Hepatocyte (in vitro differentiated cells): ENCODE measurements at regions not wholly inside any gene's neighbourhood (a gene's known extent, or its start where the extent isn't known, plus 50 kb on each side); places are given as distances from the start of the nearest gene placed in this dataset.

Experiments
- DNase-seq: peaks from one replicate; pipeline ENCODE4 v3.0.0-alpha.2; 2016; ENCODE audit warnings: low spot score
- H2AFZ ChIP-seq: fragments of 200-600 bp; sonication (generic); 2 replicates; pipeline ENCODE4 v1.6.0; 2016; ENCODE audit warnings: antibody characterized with exemption, mild to moderate bottlenecking
- H3K27ac ChIP-seq: fragments of 200-600 bp; sonication (generic); 2 replicates; pipeline ENCODE4 v1.5.1; 2016; ENCODE audit warnings: mild to moderate bottlenecking
- H3K27me3 ChIP-seq: fragments of 200-600 bp; sonication (generic); 2 replicates; pipeline ENCODE4 v1.6.1; 2016
- H3K36me3 ChIP-seq: fragments of 200-600 bp; sonication (generic); replicated peaks from 2 replicates; pipeline ENCODE4 v1.5.1; 2016; ENCODE audit warnings: low read depth; ENCODE audit not compliant: insufficient read depth
- H3K4me1 ChIP-seq: fragments of 200-600 bp; sonication (generic); 2 replicates; pipeline ENCODE4 v1.5.1; 2016; ENCODE audit warnings: mild to moderate bottlenecking, moderate library complexity; ENCODE audit not compliant: insufficient read depth
- H3K4me2 ChIP-seq: fragments of 200-600 bp; sonication (generic); 2 replicates; pipeline ENCODE4 v1.6.0; 2016
- H3K4me3 ChIP-seq: fragments of 200-600 bp; sonication (generic); 2 replicates; pipeline ENCODE4 v1.5.1; 2016; ENCODE audit warnings: mild to moderate bottlenecking
- H3K79me2 ChIP-seq: fragments of 200-600 bp; sonication (generic); 2 replicates; pipeline ENCODE4 v1.6.0; 2017; ENCODE audit warnings: mild to moderate bottlenecking
- H3K9me2 ChIP-seq: fragments of 200-600 bp; sonication (generic); replicated peaks from 2 replicates; pipeline ENCODE4 v1.6.0; 2017; ENCODE audit warnings: mild to moderate bottlenecking; ENCODE audit not compliant: insufficient read depth
- H3K9me3 ChIP-seq: fragments of 200-600 bp; sonication (generic); 2 replicates; pipeline ENCODE4 v1.5.1; 2016; ENCODE audit warnings: low read depth, mild to moderate bottlenecking
- H4K20me1 ChIP-seq: fragments of 200-600 bp; sonication (generic); 2 replicates; pipeline ENCODE4 v1.6.0; 2016; ENCODE audit warnings: mild to moderate bottlenecking; ENCODE audit not compliant: insufficient read depth, poor library complexity, severe bottlenecking
- CTCF ChIP-seq: fragments of 200-600 bp; sonication (generic); IDR thresholded peaks from 2 replicates; pipeline ENCODE4 v1.5.1; 2016; ENCODE audit warnings: antibody characterized with exemption, mild to moderate bottlenecking; ENCODE audit not compliant: poor library complexity
- EZH2 ChIP-seq: fragments of 200-600 bp; sonication (generic); IDR thresholded peaks from 2 replicates; pipeline ENCODE4 v1.6.1; 2016; ENCODE audit warnings: antibody characterized with exemption, mild to moderate bottlenecking, borderline replicate concordance
- EZH2phosphoT487 ChIP-seq: fragments of 200-600 bp; sonication (generic); IDR thresholded peaks from one replicate; pipeline ENCODE4 v1.6.1; 2018; ENCODE audit warnings: antibody characterized with exemption, mild to moderate bottlenecking, low read depth, moderate library complexity; ENCODE audit not compliant: unreplicated experiment, severe bottlenecking
- WGBS: methylation state at CpG from one replicate; pipeline ENCODE4 v1.1.6; 2016; ENCODE audit warnings: low lambda C conversion rate; ENCODE audit errors: missing lambda C conversion rate; 5-methylcytosine and 5-hydroxymethylcytosine counted together

- TF ChIP-seq EZH2, result no peak
- no peak for TF ChIP-seq EZH2phosphoT487
- TF ChIP-seq CTCF, result no peak
- Histone ChIP-seq H3K4me3 (no peak overlapping the region), H3K9me2 (no peaks in the 10 kb centered on the region), H3K4me1 (no peaks in the 10 kb centered on the region), H4K20me1 (no peaks in the 10 kb centered on the region), H3K9me3 (no peaks in the 10 kb centered on the region), H2AFZ (no peak overlapping the region), H3K27ac (no peak overlapping the region), H3K27me3 (no peaks in the 10 kb centered on the region), H3K4me2 (no peak overlapping the region), H3K36me3 (no peaks in the 10 kb centered on the region), H3K79me2 (no peaks in the 10 kb centered on the region)
- DNase-seq, result no peak
- WGBS, result 85% methylated on average over 4 of the region's 4 CpGs
Observed at GRCh38 chr14:22188318-22188717, 400.7 kb downstream of the DAD1 start.

- no peak for DNase-seq
- H3K36me3 ChIP-seq, result no peaks in the 10 kb centered on the region
- no peaks in the 10 kb centered on the region for H3K79me2 ChIP-seq
- TF ChIP-seq CTCF (no peak), EZH2 (no peak), EZH2phosphoT487 (no peak)
- WGBS, result 76% methylated on average over 3 of the region's 3 CpGs
- no peak overlapping the region for H2AFZ ChIP-seq
- no peak overlapping the region for H3K4me3 ChIP-seq
- H3K4me2 ChIP-seq, result no peak overlapping the region
- H4K20me1 ChIP-seq, result no peaks in the 10 kb centered on the region
- no peak overlapping the region for H3K27ac ChIP-seq
- no peaks in the 10 kb centered on the region for H3K27me3 ChIP-seq
- H3K4me1 ChIP-seq, result no peaks in the 10 kb centered on the region
- no peaks in the 10 kb centered on the region for H3K9me2 ChIP-seq
- no peaks in the 10 kb centered on the region for H3K9me3 ChIP-seq
Observed at GRCh38 chr14:22185789-22186188, 403.2 kb downstream of the DAD1 start.

- no peaks in the 10 kb centered on the region for H3K79me2 ChIP-seq
- TF ChIP-seq CTCF (peak; percentile 18), EZH2 (no peak)
- H3K4me1 ChIP-seq, result no peaks in the 10 kb centered on the region
- H3K9me3 ChIP-seq, result no peaks in the 10 kb centered on the region
- no peak overlapping the region for H2AFZ ChIP-seq
- H3K27me3 ChIP-seq, result no peaks in the 10 kb centered on the region
- H3K9me2 ChIP-seq, result no peaks in the 10 kb centered on the region
- DNase-seq, result no peak
- H3K4me3 ChIP-seq, result no peak overlapping the region
- H4K20me1 ChIP-seq, result no peaks in the 10 kb centered on the region
- H3K4me2 ChIP-seq, result no peak overlapping the region
- 44% methylated on average over 1 of the region's 1 CpG for WGBS
- H3K36me3 ChIP-seq, result no peaks in the 10 kb centered on the region
- H3K27ac ChIP-seq, result no peak overlapping the region
Observed at GRCh38 chr14:22185191-22185590, 403.8 kb downstream of the DAD1 start.

GRCh38 chr14:22184830-22185168 is 404.2 kb downstream of the DAD1 start:
- no peak overlapping the region for H3K27ac ChIP-seq
- no peak overlapping the region for H3K4me3 ChIP-seq
- no peaks in the 10 kb centered on the region for H3K9me2 ChIP-seq
- H2AFZ ChIP-seq, result no peak overlapping the region
- no peaks in the 10 kb centered on the region for H3K27me3 ChIP-seq
- H3K79me2 ChIP-seq, result no peaks in the 10 kb centered on the region
- no peaks in the 10 kb centered on the region for H3K4me1 ChIP-seq
- H3K4me2 ChIP-seq, result no peak overlapping the region
- no peaks in the 10 kb centered on the region for H3K9me3 ChIP-seq
- no peak for DNase-seq
- no peak for TF ChIP-seq CTCF
- no peaks in the 10 kb centered on the region for H4K20me1 ChIP-seq
- H3K36me3 ChIP-seq, result no peaks in the 10 kb centered on the region
